Hepatocyte (in vitro differentiated cells): ENCODE measurements at regions not wholly inside any gene's neighbourhood (a gene's known extent, or its start where the extent isn't known, plus 50 kb on each side); places are given as distances from the start of the nearest gene placed in this dataset.

Source experiments
- CTCF ChIP-seq: fragments of 200-600 bp; sonication (generic); IDR thresholded peaks from 2 replicates; pipeline ENCODE4 v1.5.1; 2016; ENCODE audit warnings: antibody characterized with exemption, mild to moderate bottlenecking; ENCODE audit not compliant: poor library complexity
- EZH2 ChIP-seq: fragments of 200-600 bp; sonication (generic); IDR thresholded peaks from 2 replicates; pipeline ENCODE4 v1.6.1; 2016; ENCODE audit warnings: antibody characterized with exemption, mild to moderate bottlenecking, borderline replicate concordance
- EZH2phosphoT487 ChIP-seq: fragments of 200-600 bp; sonication (generic); IDR thresholded peaks from one replicate; pipeline ENCODE4 v1.6.1; 2018; ENCODE audit warnings: antibody characterized with exemption, mild to moderate bottlenecking, low read depth, moderate library complexity; ENCODE audit not compliant: unreplicated experiment, severe bottlenecking

GRCh38 chr13:22451327-22451741 is 729.4 kb upstream of the SGCG start:
- TF ChIP-seq EZH2phosphoT487 (no peak), CTCF (no peak), EZH2 (no peak)
